ENCODE measurements at regions not wholly inside any gene's neighbourhood (a gene's known extent, or its start where the extent isn't known, plus 50 kb on each side); places are given as distances from the start of the nearest gene placed in this dataset.

GRCh38 chr22:49500942-49501395 is 326.7 kb downstream of the BRD1 start:
- TF ChIP-seq CTCF (IDR thresholded peaks at IDR 0.05) (no peak), ZFX (IDR thresholded peaks at IDR 0.05; ENCODE audit: borderline replicate concordance) (no peak)
